Epithelial cell of prostate (primary cell): ENCODE measurements at regions not wholly inside any gene's neighbourhood (a gene's known extent, or its start where the extent isn't known, plus 50 kb on each side); places are given as distances from the start of the nearest gene placed in this dataset.

Experiments used
- DNase-seq: peaks from one replicate; pipeline ENCODE4 v3.0.0-alpha.2; 2011; ENCODE audit warnings: low read depth, low spot score
- H3K27ac ChIP-seq: fragments of 450-650 bp; 2 replicates; pipeline ENCODE4 v1.5.1; 2017; ENCODE audit warnings: mild to moderate bottlenecking

- H3K27ac ChIP-seq, result no peak overlapping the region
- DNase-seq, result no peak
Measured at GRCh38 chr6:99850841-99851240, 143.2 kb downstream of the MCHR2 start.

DNA sequence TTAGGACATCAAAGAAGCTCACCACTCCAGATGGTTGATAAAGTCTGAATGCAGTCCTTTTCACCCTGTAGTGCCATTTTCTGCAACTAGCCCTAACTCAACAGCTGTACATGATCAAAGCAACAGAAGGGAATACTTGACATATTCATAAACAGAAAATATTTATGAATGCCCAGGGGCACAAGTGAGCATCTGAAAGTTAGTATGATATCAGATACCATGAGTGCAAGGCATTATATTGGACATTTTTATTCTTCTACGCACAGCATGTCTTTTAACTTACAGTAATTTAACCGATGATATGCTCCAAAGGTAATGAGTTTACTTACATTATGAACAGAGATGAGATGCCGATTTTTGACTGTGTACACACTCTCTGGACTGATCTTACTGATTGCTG, 142.0 kb downstream of the MCHR2 start:
- H3K27ac ChIP-seq, result no peak overlapping the region
- DNase-seq, result no peak

DNA sequence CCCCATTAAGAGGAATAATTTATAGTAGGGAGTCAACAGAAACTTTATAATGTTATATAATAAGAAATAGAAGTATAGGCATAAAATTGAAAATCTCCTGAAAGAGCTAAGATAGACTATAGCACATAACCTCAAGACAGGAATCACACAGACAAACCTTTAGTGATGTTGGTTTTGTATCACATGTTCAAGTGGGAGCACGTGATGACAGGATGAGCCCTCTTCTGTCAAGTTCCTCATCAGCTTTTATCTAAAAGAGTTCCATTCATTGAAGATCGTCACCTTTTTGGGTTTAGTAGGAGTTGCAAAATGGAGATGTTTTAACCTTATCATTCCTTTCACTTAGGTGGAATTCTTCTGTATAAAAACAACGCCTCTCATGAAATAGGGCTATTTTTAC, 127.0 kb downstream of the MCHR2 start:
- DNase-seq, result no peak

DNA sequence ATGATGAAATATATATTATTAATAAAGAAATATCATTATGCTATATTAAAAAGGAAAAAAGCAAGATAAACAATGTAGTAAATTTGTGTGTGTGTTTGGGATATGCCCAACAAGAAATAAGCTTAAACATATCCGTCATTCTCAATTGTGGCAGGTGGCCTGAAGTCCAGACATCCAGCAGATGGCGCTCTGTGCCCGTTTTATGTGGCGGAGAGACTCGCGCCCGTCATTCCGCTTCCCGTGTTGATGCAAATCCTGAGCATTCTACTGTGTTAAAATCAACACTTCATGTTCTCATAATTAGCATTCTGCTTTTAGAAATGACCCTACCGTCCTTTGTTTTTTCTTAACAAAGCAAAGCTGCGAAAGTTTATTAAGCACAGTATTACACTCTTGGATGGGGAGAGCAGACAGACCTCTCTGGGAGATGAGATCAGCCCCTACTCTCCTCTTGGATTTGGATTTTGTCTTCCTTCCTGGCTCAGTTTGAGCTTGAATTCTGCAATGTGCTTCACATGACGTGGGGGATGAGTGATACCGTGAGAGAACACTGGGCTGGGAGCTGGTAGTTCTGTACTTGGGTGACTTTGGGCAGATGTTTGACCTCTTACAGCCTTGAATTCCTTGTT, 125.8 kb downstream of the MCHR2 start:
- DNase-seq, result no peak
- H3K27ac ChIP-seq, result no peak overlapping the region

More for the DNA sequence above, 127.0 kb downstream of the MCHR2 start:
- no peak overlapping the region for H3K27ac ChIP-seq
